ENCODE measurements at regions not wholly inside any gene's neighbourhood (a gene's known extent, or its start where the extent isn't known, plus 50 kb on each side); places are given as distances from the start of the nearest gene placed in this dataset.

- DNase-seq (ENCODE audit: low read depth) = no peak
- no peak for TF ChIP-seq CTCF (IDR thresholded peaks at IDR 0.05; ENCODE audit: insufficient read depth, low read depth, low read length)
- H3K4me3 ChIP-seq (ENCODE audit: low read depth, low read length) = no peak overlapping the region
These were observed 162.3 kb downstream of the SEM1 start for GRCh38 chr7:96547371-96547811.

- TF ChIP-seq CTCF (IDR thresholded peaks at IDR 0.05; ENCODE audit: insufficient read depth, low read depth, low read length) = no peak
- DNase-seq (ENCODE audit: low read depth) = no peak
- H3K4me3 ChIP-seq (ENCODE audit: low read depth, low read length) = no peak overlapping the region
These were observed 163.2 kb downstream of the SEM1 start for GRCh38 chr7:96546426-96546825.

GRCh38 chr7:96539471-96539870 lies 170.2 kb downstream of the SEM1 start:
- DNase-seq (ENCODE audit: low read depth) = no peak
- no peak overlapping the region for H3K4me3 ChIP-seq (ENCODE audit: low read depth, low read length)
- TF ChIP-seq CTCF (IDR thresholded peaks at IDR 0.05; ENCODE audit: insufficient read depth, low read depth, low read length) = no peak

- no peak for DNase-seq (ENCODE audit: low read depth)
- TF ChIP-seq CTCF (IDR thresholded peaks at IDR 0.05; ENCODE audit: insufficient read depth, low read depth, low read length) = no peak
- no peak overlapping the region for H3K4me3 ChIP-seq (ENCODE audit: low read depth, low read length)
These were observed 171.0 kb downstream of the SEM1 start for GRCh38 chr7:96538632-96539031.

GRCh38 chr7:96534221-96534620 lies 175.4 kb downstream of the SEM1 start:
- no peak for DNase-seq (ENCODE audit: low read depth)
- TF ChIP-seq CTCF (IDR thresholded peaks at IDR 0.05; ENCODE audit: insufficient read depth, low read depth, low read length) = no peak
- no peak overlapping the region for H3K4me3 ChIP-seq (ENCODE audit: low read depth, low read length)

- no peak for DNase-seq (ENCODE audit: low read depth)
- no peak for TF ChIP-seq CTCF (IDR thresholded peaks at IDR 0.05; ENCODE audit: insufficient read depth, low read depth, low read length)
- no peak overlapping the region for H3K4me3 ChIP-seq (ENCODE audit: low read depth, low read length)
These were observed 177.2 kb downstream of the SEM1 start for GRCh38 chr7:96532428-96532935.

- no peak for DNase-seq (ENCODE audit: low read depth)
- no peak overlapping the region for H3K4me3 ChIP-seq (ENCODE audit: low read depth, low read length)
- TF ChIP-seq CTCF (IDR thresholded peaks at IDR 0.05; ENCODE audit: insufficient read depth, low read depth, low read length) = no peak
These were observed 178.3 kb downstream of the SEM1 start for GRCh38 chr7:96531331-96531730.

All from fibroblast of villous mesenchyme (primary cell).